ENCODE measurements at regions not wholly inside any gene's neighbourhood (a gene's known extent, or its start where the extent isn't known, plus 50 kb on each side); places are given as distances from the start of the nearest gene placed in this dataset.

- no peak for TF ChIP-seq CTCF (IDR thresholded peaks at IDR 0.05; ENCODE audit: borderline replicate concordance, insufficient read depth, low read depth, low read length)
Observed at GRCh38 chr11:112403432-112403831, 142.8 kb upstream of the PLET1 start.

DNA sequence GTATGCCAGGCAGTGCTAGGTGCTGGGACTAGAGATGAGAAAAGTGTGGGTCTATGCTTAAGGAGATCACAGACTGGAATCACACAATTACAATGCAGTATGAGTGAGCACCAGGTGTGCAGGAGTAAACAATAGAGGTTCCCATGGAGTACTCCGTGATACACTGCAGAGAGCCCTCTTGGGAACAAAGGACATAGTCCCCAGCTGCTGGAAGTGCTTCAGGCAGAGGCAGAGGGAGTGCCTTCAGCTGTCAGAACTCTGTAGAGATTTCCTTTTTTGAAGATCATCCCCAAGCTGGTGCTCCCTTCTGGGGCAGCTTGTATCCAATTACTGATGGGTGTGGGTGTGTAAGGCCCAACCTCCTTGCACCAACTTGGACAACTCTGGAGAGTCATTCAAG, 143.5 kb upstream of the PLET1 start:
- no peak overlapping the region for H3K4me3 ChIP-seq (ENCODE audit: low read depth, low read length)
- no peak for TF ChIP-seq CTCF (IDR thresholded peaks at IDR 0.05; ENCODE audit: borderline replicate concordance, insufficient read depth, low read depth, low read length)

More at GRCh38 chr11:112403432-112403831, 142.8 kb upstream of the PLET1 start:
- H3K4me3 ChIP-seq (ENCODE audit: low read depth, low read length), result no peak overlapping the region

- no peak for TF ChIP-seq CTCF (IDR thresholded peaks at IDR 0.05; ENCODE audit: borderline replicate concordance, insufficient read depth, low read depth, low read length)
- no peak overlapping the region for H3K4me3 ChIP-seq (ENCODE audit: low read depth, low read length)
Observed at GRCh38 chr11:112408517-112408916, 147.9 kb upstream of the PLET1 start.

- H3K4me3 ChIP-seq (ENCODE audit: low read depth, low read length), result no peak overlapping the region
- no peak for TF ChIP-seq CTCF (IDR thresholded peaks at IDR 0.05; ENCODE audit: borderline replicate concordance, insufficient read depth, low read depth, low read length)
Observed at GRCh38 chr11:112410325-112410724, 149.7 kb upstream of the PLET1 start.

DNA sequence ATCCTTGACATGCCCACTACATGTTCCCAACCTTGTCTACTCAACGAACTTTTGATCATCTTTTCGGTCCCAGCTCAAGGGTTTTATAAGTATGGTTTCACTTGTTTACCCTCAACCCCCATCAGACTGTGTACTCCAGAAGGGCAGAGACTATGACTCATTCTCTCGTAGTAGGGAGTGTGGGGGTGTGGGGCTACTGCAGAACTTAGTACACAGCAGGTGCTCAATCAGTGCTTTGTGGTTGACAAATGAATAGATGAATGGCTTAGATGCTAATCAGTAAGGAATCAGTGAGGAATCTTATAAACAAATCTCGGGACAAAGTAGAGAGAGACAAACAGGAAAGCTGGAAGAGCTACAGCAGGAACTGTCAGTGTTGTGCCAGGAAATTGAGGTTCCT, 151.7 kb upstream of the PLET1 start:
- no peak overlapping the region for H3K4me3 ChIP-seq (ENCODE audit: low read depth, low read length)
- no peak for TF ChIP-seq CTCF (IDR thresholded peaks at IDR 0.05; ENCODE audit: borderline replicate concordance, insufficient read depth, low read depth, low read length)

- no peak for TF ChIP-seq CTCF (IDR thresholded peaks at IDR 0.05; ENCODE audit: borderline replicate concordance, insufficient read depth, low read depth, low read length)
- no peak overlapping the region for H3K4me3 ChIP-seq (ENCODE audit: low read depth, low read length)
Observed at GRCh38 chr11:112417339-112417738, 156.7 kb upstream of the PLET1 start.

DNA sequence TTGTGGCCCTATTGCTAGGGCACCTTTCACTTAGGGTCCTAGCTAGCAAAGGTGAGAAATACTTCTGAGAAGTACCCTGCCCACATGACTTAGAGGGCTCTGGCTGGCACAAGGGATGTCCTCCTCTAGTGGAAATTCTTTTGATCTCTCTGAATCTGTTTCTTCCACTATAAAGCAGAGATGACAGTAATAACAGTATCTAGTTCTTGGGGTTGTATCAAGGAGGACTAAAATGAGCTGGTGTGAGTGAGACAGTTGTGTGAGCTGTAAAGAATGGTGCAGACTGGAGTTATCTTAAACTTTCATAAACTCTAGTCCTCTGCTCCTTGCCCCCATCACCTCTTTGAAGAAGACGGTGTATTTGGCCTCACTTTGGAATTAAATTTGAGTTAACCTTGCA, 157.8 kb upstream of the PLET1 start:
- no peak for TF ChIP-seq CTCF (IDR thresholded peaks at IDR 0.05; ENCODE audit: borderline replicate concordance, insufficient read depth, low read depth, low read length)

More for the DNA sequence above, 157.8 kb upstream of the PLET1 start:
- no peak overlapping the region for H3K4me3 ChIP-seq (ENCODE audit: low read depth, low read length)
